H1 (cell line): ENCODE measurements at regions not wholly inside any gene's neighbourhood (a gene's known extent, or its start where the extent isn't known, plus 50 kb on each side); places are given as distances from the start of the nearest gene placed in this dataset.

Experiments
- ATF2 ChIP-seq: IDR thresholded peaks from 2 replicates; pipeline ENCODE4 v1.6.1; 2012; ENCODE audit warnings: low read length, inconsistent platforms
- CTCF ChIP-seq, 3 experiments: IDR thresholded peaks; 1 replicate in 2 of 3; 2 replicates in 1 of 3; pipeline versions ENCODE4 v1.5.1 to v1.6.1; 2011; ENCODE audit warnings: low read length in 3 of 3, mild to moderate bottlenecking in 3 of 3, inconsistent platforms in 2 of 3, low read depth in 1 of 3, moderate library complexity in 1 of 3; ENCODE audit not compliant: insufficient read depth in 1 of 3; ENCODE audit errors: control extremely low read depth in 1 of 3
- EP300 ChIP-seq, 2 experiments: IDR thresholded peaks; 1 replicate in 1 of 2; 2 replicates in 1 of 2; pipeline ENCODE4 v1.6.1; 2011 to 2012; ENCODE audit warnings: low read depth in 2 of 2, low read length in 2 of 2, mild to moderate bottlenecking in 2 of 2, borderline replicate concordance in 1 of 2, inconsistent platforms in 1 of 2, moderate library complexity in 1 of 2
- EZH2 ChIP-seq: fragments of 200-600 bp; sonication (generic); IDR thresholded peaks from 2 replicates; pipeline ENCODE4 v1.7.1; 2012; ENCODE audit warnings: low read depth, mild to moderate bottlenecking, moderate library complexity, low read length, inconsistent platforms; ENCODE audit not compliant: severe bottlenecking
- JUN ChIP-seq: IDR thresholded peaks from 2 replicates; pipeline ENCODE4 v1.6.1; 2011; ENCODE audit warnings: low read depth, mild to moderate bottlenecking, improper control_type of control experiment, low read length
- MAX ChIP-seq: IDR thresholded peaks from 2 replicates; pipeline ENCODE4 v1.6.1; 2012; ENCODE audit warnings: inconsistent platforms
- POLR2A ChIP-seq, 2 experiments: IDR thresholded peaks; 1 replicate in 1 of 2; 2 replicates in 1 of 2; pipeline ENCODE4 v1.6.1; 2011; ENCODE audit warnings: low read depth in 2 of 2, low read length in 2 of 2, mild to moderate bottlenecking in 2 of 2; ENCODE audit errors: control extremely low read depth in 1 of 2
- RAD21 ChIP-seq, 2 experiments: IDR thresholded peaks in 1 of 2; conservative IDR thresholded peaks in 1 of 2; 2 replicates each; pipeline ENCODE4 v1.6.1; 2011; ENCODE audit warnings: low read depth in 2 of 2, low read length in 2 of 2, improper control_type of control experiment in 1 of 2, inconsistent platforms in 1 of 2, mild to moderate bottlenecking in 1 of 2, moderate library complexity in 1 of 2
- SRF ChIP-seq: IDR thresholded peaks from 2 replicates; pipeline ENCODE4 v1.6.1; 2011; ENCODE audit warnings: mild to moderate bottlenecking, low read depth, low read length, moderate library complexity
- TAF7 ChIP-seq: optimal IDR thresholded peaks from 2 replicates; pipeline ENCODE3; 2011; ENCODE audit warnings: low read depth, mild to moderate bottlenecking, inconsistent platforms, low read length, moderate library complexity, borderline replicate concordance

GRCh38 chr5:113866763-113867162 is 353.3 kb downstream of the YTHDC2 start:
- TF ChIP-seq CTCF (IDR thresholded peaks at IDR 0.05; ENCODE audit: control extremely low read depth in 1 of 3, insufficient read depth in 1 of 3, low read depth in 1 of 3, low read length in 3 of 3) (no peak), MAX (no peak), EP300 (IDR thresholded peaks at IDR 0.05; ENCODE audit: borderline replicate concordance in 1 of 2, low read depth in 2 of 2, low read length in 2 of 2) (no peak), ATF2 (no peak), RAD21 (IDR thresholded peaks at IDR 0.05 in 1 of 2, conservative IDR thresholded peaks at IDR 0.05 in 1 of 2; ENCODE audit: low read depth in 2 of 2, low read length in 2 of 2) (no peak), TAF7 (no peak), EZH2 (no peak), JUN (no peak), POLR2A (IDR thresholded peaks at IDR 0.05; ENCODE audit: control extremely low read depth in 1 of 2, low read depth in 2 of 2, low read length in 2 of 2) (no peak), SRF (no peak)
